Motor neuron (in vitro differentiated cells): ENCODE measurements at regions not wholly inside any gene's neighbourhood (a gene's known extent, or its start where the extent isn't known, plus 50 kb on each side); places are given as distances from the start of the nearest gene placed in this dataset.

ENCODE experiments used
- ATAC-seq, 8 experiments: fragments of 200-7000 bp; cut with Tn5 transposase; replicated peaks in 6 of 8; 2 replicates each; pipeline ENCODE4 v1.8.0; 2021; ENCODE audit warnings: mild to moderate bottlenecking in 8 of 8, moderate library complexity in 8 of 8
- H3K27ac ChIP-seq, 2 donors: fragments of 250-450 bp; sonication (Bioruptor Pico); 2 replicates each; pipeline ENCODE4 v1.9.0; 2021; ENCODE audit warnings: antibody characterized with exemption in 2 of 2, mild to moderate bottlenecking in 2 of 2, moderate library complexity in 1 of 2
- H3K4me1 ChIP-seq, 2 donors: fragments of 250-450 bp; sonication (Bioruptor Pico); replicated peaks in 1 of 2; 2 replicates each; pipeline ENCODE4 v1.6.1; 2021; ENCODE audit warnings: antibody characterized with exemption in 2 of 2, mild to moderate bottlenecking in 2 of 2, moderate library complexity in 1 of 2
- H3K4me3 ChIP-seq, 5 donors: fragments of 250-450 bp; sonication (Bioruptor Pico); 2 replicates each; pipeline ENCODE4 v1.9.0; 2021; ENCODE audit warnings: antibody characterized with exemption in 5 of 5, mild to moderate bottlenecking in 5 of 5, moderate library complexity in 4 of 5
- WGBS, 10 experiments: fragments of 450-650 bp; shearing (Covaris generic); methylation state at CpG; one replicate each; pipeline ENCODE4 v1.0.0; 2022; 5-methylcytosine and 5-hydroxymethylcytosine counted together
- in situ Hi-C, 9 experiments: fragments of 400-800 bp; cut with MboI; loops; one replicate each; pipeline ENCODE4 v1.15.0; 2021; ENCODE audit warnings: low sequenced_read_pairs in 9 of 9, low pct_unique_long_range_greater_than_20kb in 2 of 9; ENCODE audit not compliant: unreplicated experiment in 9 of 9

- no peak for ATAC-seq
- no peaks in the 10 kb centered on the region for H3K4me1 ChIP-seq
- in situ Hi-C loops: no loop called here
- WGBS, 10 experiments: 5 to 100% (median 79%) methylated on average over 1 to 2 of the region's 2 CpGs
- no peak overlapping the region for H3K4me3 ChIP-seq
- no peak overlapping the region for H3K27ac ChIP-seq
Measured at GRCh38 chr6:101266063-101266462, 127.4 kb upstream of the GRIK2 start.

GRCh38 chr6:101268541-101268940 is 125.0 kb upstream of the GRIK2 start:
- WGBS, 10 experiments: 17 to 100% (median 88%) methylated on average over 1 to 2 of the region's 2 CpGs; no CpG with 5 or more reads in 4 of the 10 experiments
- in situ Hi-C loops: no loop called here
- ATAC-seq: peak in 2 of 8 experiments; percentile 60 to 64
- Histone ChIP-seq H3K27ac (no peak overlapping the region), H3K4me3 (no peak overlapping the region), H3K4me1 (no peaks in the 10 kb centered on the region)

- Histone ChIP-seq H3K4me1 (no peaks in the 10 kb centered on the region), H3K4me3 (no peak overlapping the region), H3K27ac (no peak overlapping the region)
- no peak for ATAC-seq
- in situ Hi-C loops: no loop called here
- 74 to 100% (median 93%) methylated on average over 3 to 5 of the region's 5 CpGs; no CpG with 5 or more reads in 1 of the 10 experiments for WGBS, 10 experiments
Measured at GRCh38 chr6:101275251-101275650, 118.3 kb upstream of the GRIK2 start.

GRCh38 chr6:101276066-101276465 is 117.4 kb upstream of the GRIK2 start:
- in situ Hi-C loops: no loop called here
- no peak for ATAC-seq
- no peaks in the 10 kb centered on the region for H3K4me1 ChIP-seq
- H3K4me3 ChIP-seq: no peak overlapping the region
- no peak overlapping the region for H3K27ac ChIP-seq

- peak in 5 of 8 experiments; percentile 50 to 91 (median 76) for ATAC-seq
- H3K4me1 ChIP-seq: no peaks in the 10 kb centered on the region
- in situ Hi-C loops: no loop called here
- no peak overlapping the region for H3K27ac ChIP-seq
- no peak overlapping the region for H3K4me3 ChIP-seq
Measured at GRCh38 chr6:101279410-101279809, 114.1 kb upstream of the GRIK2 start.

GRCh38 chr6:101281266-101281665 is 112.2 kb upstream of the GRIK2 start:
- in situ Hi-C loops: no loop called here
- no peak overlapping the region for H3K4me3 ChIP-seq
- no peak overlapping the region for H3K27ac ChIP-seq
- H3K4me1 ChIP-seq: peaks cover 0 to 6% of the 10 kb centered on the region in 2 donors
- no peak for ATAC-seq

GRCh38 chr6:101284131-101284530 is 109.4 kb upstream of the GRIK2 start:
- ATAC-seq: no peak
- H3K4me1 ChIP-seq: peaks cover 0 to 10% of the 10 kb centered on the region in 2 donors
- no peak overlapping the region for H3K27ac ChIP-seq
- no peak overlapping the region for H3K4me3 ChIP-seq
- in situ Hi-C loops: no loop called here
- 0 to 100% (median 77%) methylated on average over 2 to 4 of the region's 6 CpGs; no CpG with 5 or more reads in 6 of the 10 experiments for WGBS, 10 experiments

- Histone ChIP-seq H3K27ac (no peak overlapping the region), H3K4me3 (no peak overlapping the region), H3K4me1 (peaks cover 0 to 10% of the 10 kb centered on the region in 2 donors)
- in situ Hi-C loops: no loop called here
- 11 to 100% (median 71%) methylated on average over 1 to 2 of the region's 2 CpGs; no CpG with 5 or more reads in 2 of the 10 experiments for WGBS, 10 experiments
- peak in 4 of 8 experiments; percentile 29 to 84 (median 74) for ATAC-seq
Measured at GRCh38 chr6:101286146-101286545, 107.4 kb upstream of the GRIK2 start.

GRCh38 chr6:101290346-101290745 is 103.2 kb upstream of the GRIK2 start:
- 8 to 100% (median 69%) methylated on average over 1 to 2 of the region's 2 CpGs; no CpG with 5 or more reads in 2 of the 10 experiments for WGBS, 10 experiments
- Histone ChIP-seq H3K27ac (no peak overlapping the region), H3K4me1 (peaks cover 0 to 10% of the 10 kb centered on the region in 2 donors), H3K4me3 (no peak overlapping the region)
- in situ Hi-C loops: no loop called here
- ATAC-seq: no peak

- ATAC-seq: no peak
- Histone ChIP-seq H3K4me3 (no peak overlapping the region), H3K4me1 (no peaks in the 10 kb centered on the region), H3K27ac (no peak overlapping the region)
- in situ Hi-C loops: no loop called here
- WGBS, 10 experiments: 53 to 94% (median 80%) methylated on average over 2 to 5 of the region's 5 CpGs; no CpG with 5 or more reads in 2 of the 10 experiments
Measured at GRCh38 chr6:101294051-101294638, 99.4 kb upstream of the GRIK2 start.

GRCh38 chr6:101294676-101295075 is 98.8 kb upstream of the GRIK2 start:
- H3K27ac ChIP-seq: no peak overlapping the region
- ATAC-seq: no peak
- no peak overlapping the region for H3K4me3 ChIP-seq
- in situ Hi-C loops: no loop called here
- H3K4me1 ChIP-seq: no peaks in the 10 kb centered on the region

- in situ Hi-C loops: no loop called here
- Histone ChIP-seq H3K27ac (no peak overlapping the region), H3K4me1 (no peaks in the 10 kb centered on the region), H3K4me3 (no peak overlapping the region)
- ATAC-seq: peak in 1 of 8 experiments; percentile 34
- WGBS, 10 experiments: 3 to 83% (median 50%) methylated on average over 1 to 6 of the region's 6 CpGs; no CpG with 5 or more reads in 1 of the 10 experiments
Measured at GRCh38 chr6:101296169-101296960, 97.1 kb upstream of the GRIK2 start.

- H3K27ac ChIP-seq: no peak overlapping the region
- H3K4me1 ChIP-seq: no peaks in the 10 kb centered on the region
- no peak for ATAC-seq
- WGBS, 10 experiments: 80 to 100% (median 85%) methylated on average over 1 of the region's 1 CpG; no CpG with 5 or more reads in 6 of the 10 experiments
- no peak overlapping the region for H3K4me3 ChIP-seq
- in situ Hi-C loops: no loop called here
Measured at GRCh38 chr6:101302593-101302992, 90.9 kb upstream of the GRIK2 start.

- peak in 3 of 8 experiments; percentile 45 to 88 (median 70) for ATAC-seq
- WGBS, 10 experiments: 0 to 100% (median 62%) methylated on average over 1 to 2 of the region's 2 CpGs; no CpG with 5 or more reads in 3 of the 10 experiments
- Histone ChIP-seq H3K4me3 (no peak overlapping the region), H3K4me1 (no peaks in the 10 kb centered on the region), H3K27ac (no peak overlapping the region)
- in situ Hi-C loops: no loop called here
Measured at GRCh38 chr6:101303495-101303894, 90.0 kb upstream of the GRIK2 start.
